ENCODE measurements at regions not wholly inside any gene's neighbourhood (a gene's known extent, or its start where the extent isn't known, plus 50 kb on each side); places are given as distances from the start of the nearest gene placed in this dataset.

- TF ChIP-seq TCF12 (IDR thresholded peaks at IDR 0.05) (no peak), TCF12 (CRISPR knock-in tag; IDR thresholded peaks at IDR 0.05) (no peak), ELF4 (CRISPR knock-in tag; IDR thresholded peaks at IDR 0.05; ENCODE audit: borderline replicate concordance) (no peak), RBM39 (IDR thresholded peaks at IDR 0.05; ENCODE audit: low read depth, low read length, poor library complexity, severe bottlenecking) (no peak), REST (IDR thresholded peaks at IDR 0.05; ENCODE audit: borderline replicate concordance in 1 of 2, low read depth in 1 of 2, low read length in 2 of 2) (no peak), PHF20 (CRISPR knock-in tag; IDR thresholded peaks at IDR 0.05) (no peak), PRDM4 (CRISPR knock-in tag; IDR thresholded peaks at IDR 0.05; ENCODE audit: borderline replicate concordance) (no peak), ATF3 (CRISPR knock-in tag; IDR thresholded peaks at IDR 0.05) (no peak), ZNF318 (CRISPR knock-in tag; IDR thresholded peaks at IDR 0.05) (no peak), NAIF1 (CRISPR knock-in tag; IDR thresholded peaks at IDR 0.05; ENCODE audit: borderline replicate concordance) (no peak), ZNF431 (CRISPR knock-in tag; IDR thresholded peaks at IDR 0.05; ENCODE audit: borderline replicate concordance, low read depth) (no peak), ZNF317 (CRISPR knock-in tag; IDR thresholded peaks at IDR 0.05) (no peak), CTCF (CRISPR knock-in tag; IDR thresholded peaks at IDR 0.05) (no peak), RAD21 (CRISPR knock-in tag; IDR thresholded peaks at IDR 0.05) (no peak)
Measured at GRCh38 chr2:129753261-129753660, 226.2 kb upstream of the RAB6C start.
